ENCODE measurements at regions not wholly inside any gene's neighbourhood (a gene's known extent, or its start where the extent isn't known, plus 50 kb on each side); places are given as distances from the start of the nearest gene placed in this dataset.

- no peak for TF ChIP-seq CTCF (conservative IDR thresholded peaks at IDR 0.05)
- TF ChIP-seq EZH2 (IDR thresholded peaks at IDR 0.05; ENCODE audit: low read depth) = no peak
Measured at GRCh38 chr20:40477805-40478204, 211.2 kb downstream of the MAFB start.
